NCI-H187 (cell line): ENCODE measurements at regions not wholly inside any gene's neighbourhood (a gene's known extent, or its start where the extent isn't known, plus 50 kb on each side); places are given as distances from the start of the nearest gene placed in this dataset.
A peak's percentile ranks its signal among the peaks of the same experiment; 100 is the strongest.
"Not testable (repeated sequence)": the region's sequence is repeated elsewhere in the genome, so short reads cannot be mapped to it uniquely, and the experiment has no call there.

ENCODE experiments used
- DNase-seq, 2 experiments: peaks; one replicate each; lab custom pipeline; 2025; lab: John Stamatoyannopoulos, UW

DNA sequence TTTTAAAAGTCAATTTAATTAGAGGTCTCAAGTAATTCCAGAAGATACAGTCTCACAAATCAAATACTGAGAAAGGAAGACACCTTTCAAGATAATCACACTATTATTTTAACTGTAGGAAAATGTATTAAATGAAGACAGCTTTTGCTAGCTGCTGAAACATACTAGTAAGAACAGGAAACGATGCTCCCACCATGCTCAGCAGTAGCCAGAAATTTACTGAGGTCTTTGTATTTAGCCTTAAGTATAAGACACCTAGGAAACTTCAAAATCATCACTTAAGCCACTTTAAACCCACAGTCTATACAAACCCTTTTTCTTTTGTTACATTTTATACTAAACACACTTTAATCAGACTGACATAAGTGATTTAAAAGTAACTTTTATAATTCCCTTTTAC lies 72.7 kb upstream of the NPIPB12 start:
- DNase-seq, result not testable (repeated sequence)

DNA sequence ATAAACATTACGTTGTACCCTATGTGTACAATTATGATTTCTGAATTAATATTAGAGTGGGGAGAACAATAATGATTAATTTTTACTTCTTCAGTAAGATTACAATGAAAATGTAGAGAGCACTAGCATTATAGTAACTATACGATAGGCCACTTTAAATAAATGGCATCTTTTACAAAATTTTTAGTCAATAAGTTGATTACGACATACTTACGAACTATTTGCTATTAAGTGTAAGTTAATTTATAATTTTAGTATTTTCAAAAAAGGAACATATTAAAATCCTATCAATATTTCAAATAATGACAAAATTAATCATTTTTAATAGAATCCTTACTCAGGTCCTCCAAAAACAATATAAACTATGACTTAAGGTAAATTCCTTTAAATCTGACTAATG lies 75.6 kb upstream of the NPIPB12 start:
- not testable (repeated sequence) for DNase-seq

DNA sequence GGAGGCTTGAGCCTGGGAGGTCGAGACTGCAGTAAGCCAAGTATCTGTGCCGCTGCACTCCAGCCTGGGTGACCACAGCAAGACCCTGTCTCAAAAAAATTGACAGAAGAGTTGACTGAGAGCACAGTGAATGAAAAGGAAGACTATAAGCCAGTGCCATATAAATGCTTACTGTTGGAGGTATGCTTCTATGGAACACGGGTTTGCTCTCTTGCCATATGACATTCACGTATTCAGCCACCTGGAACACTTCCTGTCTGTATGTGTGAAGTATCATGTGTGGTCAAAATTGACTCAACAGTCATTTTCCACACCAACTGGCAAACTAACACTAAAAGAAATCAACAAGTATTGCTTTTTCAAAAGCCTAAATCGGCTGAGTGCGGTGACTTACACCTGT lies 71.1 kb upstream of the SPN start:
- DNase-seq, result not testable (repeated sequence)

DNA sequence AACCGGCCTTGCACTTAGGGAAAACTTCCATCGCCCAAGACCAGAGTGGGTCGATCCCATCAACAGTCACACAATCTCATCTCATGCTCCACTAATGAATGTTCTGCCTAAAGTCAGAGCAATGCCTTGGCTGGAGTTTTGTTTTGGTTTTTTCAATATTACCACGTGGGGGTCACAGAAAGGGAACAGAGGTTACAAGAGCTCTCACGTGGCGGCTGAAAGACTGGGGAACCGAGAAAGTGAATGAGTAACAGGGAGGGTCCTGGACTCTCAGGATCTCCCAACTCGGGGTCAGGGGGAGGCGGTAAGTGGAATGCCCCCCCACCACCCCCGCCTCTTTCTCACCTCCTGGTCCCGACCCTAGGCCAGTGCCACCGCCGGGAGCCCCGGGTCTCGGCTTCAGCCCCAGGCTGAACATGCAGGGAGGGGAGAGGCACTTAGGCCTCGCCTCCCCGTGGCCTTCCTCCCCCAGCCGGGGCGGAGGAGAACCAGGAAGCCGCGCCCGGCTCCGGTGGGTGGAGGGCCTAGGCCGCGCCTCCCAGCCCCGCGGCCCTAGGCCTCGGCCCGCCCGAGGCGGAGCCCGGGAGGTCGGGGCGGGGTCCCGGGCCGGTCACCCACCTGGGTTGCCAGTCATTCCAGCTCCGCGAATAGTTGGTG lies 68.7 kb upstream of the SPN start:
- DNase-seq, result not testable (repeated sequence)

DNA sequence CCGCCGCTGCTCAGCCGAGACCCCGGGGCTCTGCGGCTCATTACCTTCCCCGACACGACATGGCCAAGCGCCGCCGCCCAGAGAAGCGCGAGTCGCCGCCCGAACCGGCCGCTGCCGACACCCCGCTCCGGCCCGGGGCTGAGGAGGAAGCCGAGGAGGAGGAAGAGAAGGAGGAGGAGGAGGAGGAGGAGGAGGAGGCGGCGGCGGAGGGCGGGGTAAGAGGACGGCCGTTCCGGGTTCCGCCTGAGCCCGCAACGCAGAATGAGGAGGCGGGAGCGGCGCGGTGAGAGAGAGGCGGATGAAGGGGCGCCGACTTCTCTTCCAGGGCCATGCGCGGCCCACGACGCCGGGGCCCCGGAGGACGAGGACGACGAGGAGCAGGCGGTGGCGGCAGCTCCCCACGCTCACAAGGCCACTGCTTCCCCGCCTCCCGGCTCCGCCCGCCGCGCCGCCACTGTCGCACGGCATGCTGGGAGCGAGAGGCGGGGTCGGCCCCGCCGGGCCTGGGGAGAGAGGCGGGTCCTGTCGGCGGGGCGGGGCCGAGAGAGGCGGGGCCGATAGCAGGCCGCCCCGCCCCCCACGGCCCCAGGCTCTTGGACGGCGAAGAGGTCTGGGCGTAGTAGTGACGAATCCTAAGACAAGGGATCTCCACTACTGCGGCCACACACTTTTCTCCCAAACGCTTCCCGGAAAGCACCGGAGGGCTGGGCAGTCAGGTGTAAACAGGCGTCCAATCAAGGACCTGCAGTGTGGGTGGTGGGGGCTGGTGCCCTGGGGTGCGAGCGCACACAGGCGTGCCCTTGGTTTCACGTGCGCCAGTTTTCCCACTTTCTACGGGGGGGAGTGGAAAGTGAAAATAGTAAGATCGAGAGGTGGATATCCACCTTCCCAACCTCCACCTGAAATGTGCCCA lies 67.9 kb upstream of the SPN start:
- DNase-seq, result peak; percentile 18 to 56

DNA sequence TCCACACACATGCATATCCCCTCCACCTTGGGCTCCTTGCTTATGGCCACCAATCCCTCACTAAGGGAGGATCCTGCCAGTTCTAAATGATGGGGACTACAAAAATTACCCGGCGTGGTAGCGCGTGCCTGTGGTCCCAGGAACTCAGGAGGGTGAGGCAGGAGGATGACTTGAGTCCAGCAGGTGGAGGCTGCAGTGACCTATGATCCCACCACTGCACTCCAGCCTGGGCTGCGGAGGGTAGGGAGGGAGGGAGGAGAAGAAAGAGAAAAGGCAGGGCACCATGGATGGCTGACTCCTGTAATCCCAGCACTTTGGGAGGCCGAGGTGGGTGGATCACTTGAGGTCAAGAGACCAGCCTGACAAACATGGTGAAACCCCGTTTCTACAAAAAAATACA lies 66.0 kb upstream of the SPN start:
- DNase-seq, result not testable (repeated sequence)

DNA sequence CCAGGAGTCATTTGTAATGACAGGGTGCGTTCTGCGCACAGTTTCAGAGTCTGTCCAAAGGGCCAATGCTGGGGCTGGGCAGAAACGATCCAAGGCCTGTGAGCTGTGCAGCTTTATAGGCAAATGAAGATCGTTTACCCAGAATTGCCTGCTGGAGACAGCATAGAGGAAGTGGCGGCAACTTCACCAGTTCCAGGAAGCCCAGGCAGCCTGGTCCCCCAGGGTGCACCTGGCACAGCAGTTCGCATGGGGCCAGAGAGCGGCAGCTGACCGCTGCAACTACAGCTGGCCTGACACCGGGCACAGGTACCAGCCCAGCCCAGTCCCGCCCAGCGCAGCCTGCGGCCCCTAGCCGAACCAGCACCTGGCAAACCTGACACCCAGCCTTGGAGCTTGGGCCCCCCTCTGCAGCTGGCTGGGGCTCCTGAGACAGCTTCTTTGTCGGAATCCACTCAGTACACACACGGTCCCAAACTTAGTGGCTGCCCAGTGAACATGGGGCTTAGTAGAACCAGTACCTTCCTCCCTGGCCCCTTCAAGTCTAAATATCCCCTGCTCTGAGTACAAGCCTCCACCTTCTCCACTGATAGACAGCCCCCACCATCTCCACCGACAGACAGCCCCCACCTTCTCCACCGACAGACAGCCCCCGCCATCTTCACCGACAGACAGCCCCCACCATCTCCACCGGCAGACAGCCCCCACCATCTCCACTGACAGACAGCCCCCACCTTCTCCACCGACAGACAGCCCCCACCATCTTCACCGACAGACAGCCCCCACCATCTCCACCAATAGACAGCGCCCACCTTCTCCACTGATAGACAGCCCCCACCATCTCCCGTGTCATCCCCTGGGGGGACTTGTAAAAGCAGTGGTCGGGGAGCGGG lies 62.7 kb upstream of the SPN start:
- not testable (repeated sequence) for DNase-seq

DNA sequence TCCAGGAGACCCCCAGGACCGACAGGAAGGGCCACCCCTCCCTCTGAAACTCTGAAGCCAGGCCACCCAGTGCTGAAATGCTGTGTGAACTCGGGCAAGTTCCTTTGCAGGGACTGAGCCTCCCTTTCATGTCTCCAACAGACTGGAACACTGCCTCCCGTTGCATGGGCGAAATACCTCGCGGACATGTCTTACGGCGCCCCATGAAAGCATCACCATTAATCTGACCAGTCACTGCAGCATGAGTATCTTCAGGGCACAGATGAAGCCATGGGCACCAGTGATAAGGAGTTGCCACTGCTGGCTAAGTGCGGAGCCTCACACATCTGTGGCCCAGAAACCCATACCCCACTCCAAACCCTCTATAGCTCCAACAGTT lies 60.8 kb upstream of the SPN start:
- DNase-seq, result not testable (repeated sequence)

DNA sequence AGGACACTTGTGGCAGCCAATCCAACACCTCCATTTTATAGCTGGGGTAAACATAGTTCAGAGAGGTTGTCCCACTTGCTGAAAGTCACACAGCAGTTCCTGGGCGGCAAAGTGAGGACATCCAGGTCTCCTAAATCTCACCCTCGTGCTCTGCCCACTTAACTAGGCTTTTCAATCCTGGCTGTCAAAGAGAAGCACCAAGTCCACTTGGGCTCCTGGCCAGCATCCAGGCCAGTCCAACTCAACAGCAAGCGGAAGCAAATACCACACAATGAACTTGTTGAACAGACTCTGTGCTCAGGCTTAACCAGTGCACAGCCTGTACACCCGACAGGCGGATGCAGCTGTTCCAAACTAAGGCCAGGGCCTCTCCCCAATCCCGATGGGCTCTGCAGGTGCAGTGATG lies 60.4 kb upstream of the SPN start:
- DNase-seq, result not testable (repeated sequence)

DNA sequence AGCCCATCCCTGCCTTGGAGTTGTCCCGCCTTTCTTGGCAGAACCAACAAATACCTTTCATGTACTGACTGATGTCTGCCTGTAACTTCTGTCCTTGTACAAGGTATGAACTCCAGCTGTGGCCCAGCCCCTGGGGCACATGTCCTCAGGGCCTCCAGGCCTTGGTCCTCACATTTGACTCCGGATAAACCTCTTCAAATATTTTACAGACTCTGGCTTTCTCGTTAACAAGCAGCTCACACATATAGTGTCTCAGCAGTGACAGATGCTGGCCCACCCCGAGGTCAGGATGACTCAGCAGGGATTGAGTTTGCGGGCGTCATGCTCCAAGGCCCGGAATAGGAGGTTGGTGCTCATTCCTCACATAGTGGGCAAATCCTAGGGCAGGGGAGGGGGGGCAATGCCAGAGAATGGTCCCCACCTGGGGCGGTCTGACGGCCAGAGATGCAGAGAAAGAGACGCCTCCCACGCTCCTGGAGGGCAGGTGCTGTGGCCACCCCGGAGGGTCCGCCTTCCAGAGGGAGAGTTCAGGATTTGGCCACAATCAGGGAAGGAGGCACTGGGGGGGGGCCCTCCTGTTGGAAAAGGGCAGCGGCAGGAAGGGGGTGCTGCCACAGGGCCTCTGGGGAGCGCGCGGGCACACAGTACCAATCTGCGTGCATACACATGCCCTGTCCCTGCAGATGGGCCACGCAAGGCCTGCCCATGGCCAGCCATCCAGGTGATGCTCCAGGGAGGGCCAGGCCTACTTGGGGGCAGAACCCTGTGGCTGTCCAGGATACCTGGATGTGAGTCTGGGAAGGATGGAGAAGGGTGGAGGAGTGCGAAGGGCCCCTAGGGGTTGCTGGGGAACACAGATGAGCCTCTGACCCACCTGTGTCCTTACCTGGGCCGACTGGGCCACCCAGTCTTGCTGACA lies 58.2 kb upstream of the SPN start:
- DNase-seq, result not testable (repeated sequence)

DNA sequence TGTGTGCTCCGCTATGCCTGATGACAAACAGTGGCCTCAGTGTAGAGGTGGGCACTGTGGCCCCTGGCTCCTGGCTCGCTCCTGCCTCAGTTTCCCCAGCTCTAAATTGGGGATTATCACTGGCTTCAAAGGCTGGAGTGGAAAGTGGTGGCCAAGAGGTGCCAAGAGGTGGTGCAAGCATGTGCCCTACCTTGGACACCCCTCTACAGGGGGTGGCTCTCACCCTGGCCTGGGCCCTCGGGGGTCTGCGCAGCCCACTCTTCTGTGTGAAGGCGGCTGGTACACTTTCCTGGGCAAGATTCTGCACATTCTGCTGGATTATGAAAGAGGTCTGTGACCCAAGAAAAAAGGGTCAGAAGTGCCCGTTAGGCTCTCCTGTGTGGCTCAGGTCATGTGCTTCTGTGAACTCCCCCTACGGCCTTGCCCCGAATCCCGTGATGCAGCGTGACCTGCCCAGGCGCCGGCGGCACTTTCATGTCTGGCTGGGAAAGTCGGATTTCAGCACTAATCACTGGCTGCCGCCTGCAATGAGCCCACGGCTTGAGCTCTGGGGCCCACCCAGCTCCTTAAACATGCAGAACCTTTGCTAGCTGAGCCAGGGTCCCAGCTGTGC lies 57.3 kb upstream of the SPN start:
- DNase-seq, result not testable (repeated sequence)

DNA sequence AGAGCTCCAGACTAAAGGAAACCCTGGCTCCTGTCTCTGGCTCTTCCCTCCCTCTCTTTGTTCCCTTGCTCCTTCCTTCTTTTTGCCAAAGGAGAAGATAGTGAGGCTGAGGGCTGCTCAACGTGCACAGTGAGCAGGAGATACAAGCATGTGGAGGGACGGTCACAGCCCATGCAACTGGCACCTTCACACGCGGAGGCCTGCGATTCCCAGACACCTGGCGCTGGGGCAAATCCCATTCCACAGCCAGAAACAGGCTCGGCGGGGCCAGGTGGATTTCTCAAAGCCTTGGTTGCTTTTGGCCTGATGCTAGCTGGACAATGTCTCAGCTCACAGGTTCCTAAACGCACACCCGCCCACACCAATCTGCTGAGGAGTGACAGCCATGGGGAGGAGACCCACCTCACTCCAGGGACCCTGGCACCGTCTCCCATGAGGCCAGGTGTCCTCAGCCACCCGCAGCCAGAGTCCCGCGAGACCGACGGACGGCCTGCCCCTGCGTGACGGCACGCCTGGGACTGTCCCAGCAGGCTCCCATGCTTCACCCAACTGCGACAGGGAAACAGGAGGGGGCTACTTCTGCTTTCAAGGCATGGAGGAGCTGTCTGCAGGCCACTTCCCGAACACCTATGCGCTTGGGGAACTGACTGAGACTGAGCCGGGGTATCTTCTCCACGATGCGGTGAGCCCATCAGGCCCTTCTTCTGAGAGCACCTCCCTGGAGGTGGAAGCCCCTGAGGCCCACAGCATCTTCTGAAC lies 56.2 kb upstream of the SPN start:
- not testable (repeated sequence) for DNase-seq

DNA sequence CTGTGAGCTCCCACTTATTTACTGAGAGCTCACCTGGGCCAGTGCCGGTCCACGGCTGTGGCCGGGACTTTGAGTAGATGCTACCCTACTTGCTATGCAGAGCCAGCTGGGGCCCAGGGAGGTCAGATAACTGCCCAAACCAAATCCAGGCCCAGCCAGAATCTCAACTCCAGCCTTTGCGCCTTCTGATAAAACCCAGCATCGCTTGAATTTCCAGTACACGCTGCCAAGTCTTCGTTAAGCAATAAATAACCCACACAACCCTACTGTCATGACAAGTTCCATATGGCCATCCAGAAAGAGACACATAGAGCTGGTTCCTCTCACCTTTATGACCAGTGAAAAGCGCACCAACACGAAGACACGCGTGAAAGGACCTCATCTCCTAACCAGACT lies 55.6 kb upstream of the SPN start:
- DNase-seq, result not testable (repeated sequence)

DNA sequence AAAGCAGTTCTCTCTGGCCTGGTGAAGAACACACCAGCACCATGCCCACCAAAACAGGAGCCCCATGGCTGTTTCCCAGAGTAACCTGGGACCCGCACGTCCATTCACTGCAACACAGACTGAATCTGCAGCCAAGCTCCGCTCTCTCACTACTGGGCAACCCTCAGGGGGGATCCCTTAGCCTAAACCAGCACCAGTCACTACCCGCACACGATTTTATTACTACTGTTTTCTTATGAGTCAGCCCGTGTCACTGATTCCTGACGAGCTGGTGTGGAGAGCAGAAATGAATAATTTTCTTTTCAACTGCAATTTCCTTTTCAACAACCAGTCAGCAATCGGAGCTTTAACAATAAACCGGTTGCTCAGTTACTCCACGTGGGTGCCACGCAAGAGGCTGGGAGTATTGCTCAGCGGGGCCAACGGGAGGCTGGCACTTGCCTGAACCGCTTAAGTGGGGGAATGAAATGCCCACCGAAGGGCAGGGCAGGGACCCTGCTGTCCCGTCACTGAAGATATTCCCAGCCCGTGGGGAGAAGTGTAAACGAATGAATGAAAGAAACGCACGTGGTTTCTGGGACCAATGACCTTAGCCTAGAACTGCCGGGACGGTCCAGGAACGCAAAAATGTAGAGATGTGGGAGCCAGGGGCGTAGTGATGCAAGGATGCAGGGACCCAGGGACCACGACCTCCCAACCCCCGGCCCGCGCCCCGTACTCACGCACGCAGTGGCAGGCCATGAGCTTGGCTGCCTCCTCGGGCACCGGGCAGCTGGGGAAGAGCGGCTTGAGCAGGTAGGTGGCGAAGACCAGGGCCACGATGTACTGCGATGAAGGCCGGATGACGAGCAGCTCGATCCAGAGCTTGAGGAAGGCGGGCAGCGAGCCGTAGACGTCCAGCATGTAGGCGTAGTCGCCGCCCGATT lies 50.4 kb upstream of the SPN start:
- not testable (repeated sequence) for DNase-seq
